HG03571 (cell line): ENCODE measurements at regions not wholly inside any gene's neighbourhood (a gene's known extent, or its start where the extent isn't known, plus 50 kb on each side); places are given as distances from the start of the nearest gene placed in this dataset.
"Not testable (repeated sequence)": the region's sequence is repeated elsewhere in the genome, so short reads cannot be mapped to it uniquely, and the experiment has no call there.

Experiments
- ATAC-seq: cut with Tn5 transposase; IDR thresholded peaks from one replicate; pipeline ENCODE4 v1.9.1; 2021; ENCODE audit not compliant: unreplicated experiment

- ATAC-seq: no peak
Measured at GRCh38 chrX:84611843-84612636, 109.8 kb upstream of the HDX start.

- no peak for ATAC-seq
Measured at GRCh38 chrX:84634201-84634782, 132.0 kb upstream of the HDX start.

- ATAC-seq: no peak
Measured at GRCh38 chrX:84666086-84666485, 163.8 kb upstream of the HDX start.

GRCh38 chrX:84690228-84690627 lies 188.0 kb upstream of the HDX start:
- ATAC-seq: no peak

- ATAC-seq: no peak
Measured at GRCh38 chrX:84709987-84710386, 207.7 kb upstream of the HDX start.

GRCh38 chrX:84710611-84711010 lies 208.4 kb upstream of the HDX start:
- ATAC-seq: no peak

- no peak for ATAC-seq
Measured at GRCh38 chrX:84712621-84713020, 210.4 kb upstream of the HDX start.

- no peak for ATAC-seq
Measured at GRCh38 chrX:84715315-84715714, 213.1 kb upstream of the HDX start.

- ATAC-seq: no peak
Measured at GRCh38 chrX:84717343-84717742, 215.1 kb upstream of the HDX start.

GRCh38 chrX:84721416-84721815 lies 219.2 kb upstream of the HDX start:
- ATAC-seq: no peak

- no peak for ATAC-seq
Measured at GRCh38 chrX:84724576-84724975, 222.3 kb upstream of the HDX start.

- ATAC-seq: no peak
Measured at GRCh38 chrX:84729408-84729807, 227.2 kb upstream of the HDX start.

- ATAC-seq: peak; percentile 97
Measured at GRCh38 chrX:84729809-84730208, 227.6 kb upstream of the HDX start.

- no peak for ATAC-seq
Measured at GRCh38 chrX:84735025-84735424, 232.8 kb upstream of the HDX start.

- ATAC-seq: no peak
Measured at GRCh38 chrX:84737471-84737871, 235.2 kb upstream of the HDX start.

GRCh38 chrX:84747516-84747915 lies 245.3 kb upstream of the HDX start:
- ATAC-seq: no peak

GRCh38 chrX:84748965-84749656 lies 246.9 kb upstream of the HDX start:
- no peak for ATAC-seq

GRCh38 chrX:84760560-84760959 lies 243.1 kb upstream of the APOOL start:
- ATAC-seq: no peak

- ATAC-seq: no peak
Measured at GRCh38 chrX:84796321-84796720, 207.4 kb upstream of the APOOL start.

- ATAC-seq: no peak
Measured at GRCh38 chrX:84830836-84831235, 172.8 kb upstream of the APOOL start.

GRCh38 chrX:84846541-84846940 lies 157.1 kb upstream of the APOOL start:
- ATAC-seq: not testable (repeated sequence)

- ATAC-seq: not testable (repeated sequence)
Measured at GRCh38 chrX:84851183-84851582, 152.5 kb upstream of the APOOL start.
